HG02943 (cell line): ENCODE measurements at regions not wholly inside any gene's neighbourhood (a gene's known extent, or its start where the extent isn't known, plus 50 kb on each side); places are given as distances from the start of the nearest gene placed in this dataset.
"Not testable (repeated sequence)": the region's sequence is repeated elsewhere in the genome, so short reads cannot be mapped to it uniquely, and the experiment has no call there.

ENCODE experiments used
- ATAC-seq: cut with Tn5 transposase; IDR thresholded peaks from one replicate; pipeline ENCODE4 v1.9.1; 2021; ENCODE audit warnings: mild to moderate bottlenecking, low read depth, moderate library complexity; ENCODE audit not compliant: unreplicated experiment

DNA sequence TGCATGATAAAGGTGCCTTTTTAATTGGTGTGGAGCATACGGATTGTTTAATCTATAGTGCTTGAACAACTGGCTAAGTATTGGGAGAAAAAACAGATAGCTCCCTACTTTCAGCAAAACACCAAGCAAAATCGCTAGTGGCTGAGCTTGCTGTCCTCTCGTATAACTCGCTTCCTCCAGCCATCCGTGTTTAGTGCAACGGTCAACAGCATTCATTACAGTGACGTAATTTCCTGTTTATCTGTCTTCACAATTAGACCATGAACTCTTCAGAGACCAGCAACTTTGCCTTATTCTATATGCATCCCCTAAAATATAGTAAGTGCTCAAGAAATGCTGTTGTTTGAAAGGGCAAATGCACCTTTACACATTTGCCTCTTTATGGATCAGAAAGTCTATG lies 511.9 kb downstream of the HAPSTR1 start:
- ATAC-seq = no peak

DNA sequence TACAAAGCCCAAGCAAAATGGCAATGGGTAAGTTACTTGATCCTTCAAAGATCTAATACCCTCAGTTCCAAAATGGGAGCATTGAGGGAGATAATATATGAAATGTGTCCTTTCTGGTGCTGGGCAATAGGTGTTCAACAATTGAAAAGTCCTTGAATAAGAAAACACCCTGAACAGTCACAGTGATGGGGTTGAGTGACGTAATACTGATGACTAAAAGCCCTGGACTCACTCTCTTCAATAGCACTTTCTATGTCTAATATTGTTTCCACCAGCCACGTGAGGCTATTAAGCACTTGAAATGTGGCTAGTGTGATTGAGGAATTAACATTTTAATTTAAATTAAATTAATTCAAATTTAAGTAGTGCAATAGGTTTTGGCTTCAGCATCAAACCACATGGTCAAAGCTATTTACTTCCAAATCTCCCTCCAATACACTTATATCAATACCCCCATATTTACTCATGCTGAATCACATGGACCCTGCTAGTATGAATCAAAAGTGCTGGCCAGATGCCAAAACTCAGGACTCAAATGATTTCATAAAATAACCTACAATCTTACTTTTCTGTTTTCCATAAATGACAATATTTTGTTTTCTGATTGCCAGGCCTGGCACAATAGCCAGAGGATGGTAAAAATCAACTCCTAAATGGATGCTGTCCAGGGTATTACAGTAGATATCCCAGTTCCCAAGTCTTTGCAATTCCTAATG lies 516.2 kb downstream of the HAPSTR1 start:
- ATAC-seq = no peak

DNA sequence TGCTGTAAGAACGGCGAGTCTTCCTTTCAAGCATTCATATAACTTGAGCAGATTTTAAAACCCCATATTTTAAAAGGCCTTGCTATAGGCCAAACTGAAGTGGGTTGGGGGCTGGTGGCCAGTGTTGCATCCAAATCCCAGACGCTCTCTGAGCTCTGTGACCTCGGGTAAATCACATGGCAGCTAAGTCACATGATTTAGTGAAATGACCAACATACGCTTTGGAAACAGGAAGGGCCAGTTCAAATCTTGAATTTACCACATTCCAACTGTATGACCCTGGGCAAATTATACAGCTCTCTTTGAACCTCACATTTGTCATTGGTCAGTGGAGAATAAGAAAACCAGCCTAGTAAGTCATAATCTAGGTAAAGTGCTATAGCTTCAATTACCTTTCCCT lies 519.3 kb downstream of the HAPSTR1 start:
- ATAC-seq = no peak

DNA sequence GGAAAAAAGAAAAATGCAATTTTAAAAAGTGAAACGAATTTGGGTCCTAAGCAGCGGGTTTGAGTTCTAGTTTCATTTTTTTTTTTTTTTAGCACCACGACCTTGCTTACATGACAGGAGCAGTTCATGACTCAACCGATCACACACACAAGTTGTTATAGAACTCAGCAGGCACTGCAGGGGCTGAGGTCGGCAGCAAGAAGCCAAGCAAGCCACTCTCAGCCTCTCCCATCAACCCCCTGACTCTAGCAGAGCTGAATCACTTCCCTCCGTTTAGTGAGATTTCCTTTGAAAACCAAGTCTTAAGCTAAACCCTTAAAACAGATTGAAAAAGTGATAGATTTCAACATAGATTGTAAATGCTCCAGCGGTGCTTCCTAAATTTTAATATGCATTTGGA lies 520.8 kb downstream of the HAPSTR1 start:
- ATAC-seq = no peak

DNA sequence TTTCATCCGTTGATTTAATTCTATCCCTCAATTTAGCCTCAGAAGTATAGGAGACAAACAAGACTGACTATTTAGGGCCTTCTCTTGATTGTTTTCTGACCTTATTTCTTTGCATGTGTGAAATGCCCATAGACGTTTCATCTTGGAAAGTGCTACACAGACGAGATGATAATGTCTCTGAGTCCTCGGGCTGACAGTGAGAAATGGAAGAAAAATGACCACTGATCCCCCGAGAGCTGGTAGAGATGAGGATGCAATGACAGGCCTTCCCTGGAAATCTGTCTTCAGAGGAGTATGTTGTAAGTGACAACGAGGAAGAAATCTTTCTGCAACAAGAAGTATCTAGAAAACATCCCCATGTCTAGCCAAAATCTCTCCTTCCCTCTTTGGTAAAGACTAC lies 522.9 kb downstream of the HAPSTR1 start:
- no peak for ATAC-seq

DNA sequence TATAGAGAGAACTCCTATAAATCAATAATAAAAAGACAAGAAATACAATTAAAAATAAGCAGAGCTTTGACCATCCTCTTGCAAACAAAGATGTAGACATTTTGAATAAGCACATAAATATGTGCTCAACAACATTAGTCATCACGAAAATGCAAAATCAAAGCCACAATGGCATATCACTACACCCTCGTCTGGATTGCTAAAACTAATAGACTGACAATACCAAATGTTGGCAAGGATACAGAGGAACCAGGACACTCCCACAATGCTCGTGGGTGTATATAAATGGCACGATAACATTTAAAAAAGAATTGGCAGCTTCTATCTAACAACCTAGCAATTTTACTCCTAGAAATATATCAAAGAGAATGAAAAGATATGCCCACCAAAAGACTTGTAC lies 530.8 kb downstream of the HAPSTR1 start:
- ATAC-seq = no peak

DNA sequence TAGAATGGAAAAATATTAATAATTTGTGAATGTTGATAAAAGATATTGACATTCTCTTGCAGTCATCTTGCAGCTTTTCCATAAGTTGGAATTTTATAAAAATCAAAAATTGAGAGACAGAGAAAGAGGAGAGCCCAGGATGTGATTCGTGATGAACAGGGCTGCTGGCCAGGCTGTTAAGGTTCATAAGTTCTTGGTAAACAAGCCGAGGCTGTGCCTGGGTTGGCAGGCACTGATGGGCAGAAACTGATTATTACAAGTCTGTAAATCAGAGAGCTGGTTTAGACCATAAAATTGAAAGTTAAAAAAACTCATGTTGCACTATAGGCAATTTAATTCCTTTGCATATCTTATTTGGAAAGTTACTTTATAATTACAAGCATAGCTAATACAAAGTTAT lies 533.7 kb downstream of the HAPSTR1 start:
- ATAC-seq = no peak

DNA sequence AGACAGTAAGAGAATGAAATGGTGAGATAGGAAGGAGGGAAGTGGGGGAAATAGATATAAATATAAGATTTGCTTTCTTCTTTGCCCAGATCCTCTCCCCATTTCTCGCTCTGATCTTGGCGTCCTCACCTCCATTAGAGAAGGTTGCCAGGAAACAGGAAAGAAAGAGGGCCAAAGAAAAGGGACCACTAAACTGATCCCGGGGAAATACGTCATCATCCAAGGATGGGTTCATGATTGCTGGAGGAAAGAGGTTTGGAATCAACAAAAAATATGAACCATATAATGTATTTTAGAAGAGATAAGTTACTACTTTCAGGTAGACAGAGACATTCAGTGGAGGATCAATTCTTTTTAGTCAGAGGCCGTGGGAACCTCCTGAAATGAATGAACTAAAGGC lies 536.0 kb downstream of the HAPSTR1 start:
- no peak for ATAC-seq

DNA sequence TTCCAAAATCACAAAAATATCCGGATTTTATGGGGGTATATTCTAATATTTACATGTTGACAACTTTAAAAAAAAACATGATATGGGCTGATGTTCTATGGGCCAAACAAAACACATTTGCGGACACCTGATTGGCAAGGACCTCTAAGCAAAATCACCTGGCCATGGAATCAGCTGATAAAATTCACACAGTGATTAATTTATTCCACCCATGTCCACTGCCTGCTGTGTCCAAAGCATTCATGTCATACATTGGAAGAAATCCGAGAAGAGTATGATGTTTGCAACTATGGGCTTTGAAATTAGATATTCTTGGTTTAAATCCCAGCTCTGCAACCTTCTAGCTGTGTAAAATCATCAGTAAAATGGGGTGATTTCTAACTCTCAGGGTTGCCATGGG lies 538.7 kb downstream of the HAPSTR1 start:
- ATAC-seq = no peak

DNA sequence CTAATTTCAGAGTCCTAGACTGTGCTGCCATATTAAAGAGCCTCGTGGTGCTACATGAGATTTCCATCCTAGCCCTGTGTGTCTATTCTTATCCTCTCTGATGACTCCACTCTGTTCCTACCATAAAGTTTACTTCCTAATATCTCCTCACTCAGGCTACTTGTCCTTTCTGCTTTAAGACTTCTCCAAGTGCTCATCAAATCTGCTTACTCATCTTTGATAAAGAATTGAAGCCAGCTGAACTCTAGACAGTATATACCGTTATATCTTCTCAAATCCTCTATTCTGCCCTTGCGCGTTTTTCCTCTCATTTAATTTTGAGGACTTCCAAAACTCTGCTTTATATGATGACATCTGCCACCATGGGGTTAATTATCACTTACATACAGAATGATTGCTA lies 539.5 kb downstream of the HAPSTR1 start:
- ATAC-seq = no peak

DNA sequence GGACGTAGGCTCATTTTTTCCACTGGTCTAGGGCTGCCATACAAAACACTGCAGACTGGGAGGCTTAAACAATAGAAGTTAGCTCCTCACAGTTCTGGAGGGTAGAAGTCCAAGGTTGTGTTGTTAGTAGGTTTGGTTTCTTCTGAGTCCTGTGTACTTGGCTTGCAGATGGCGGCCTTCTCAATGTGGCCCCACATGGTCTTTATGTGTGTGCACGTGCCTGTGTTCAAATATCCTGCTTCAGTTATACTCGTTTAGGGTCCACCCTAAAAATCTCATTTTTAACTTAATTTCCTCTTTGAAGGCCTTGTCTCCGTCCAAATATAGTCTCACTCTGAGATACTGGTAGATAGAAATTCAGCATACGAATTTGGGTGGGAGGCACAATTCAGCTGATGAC lies 542.4 kb downstream of the HAPSTR1 start:
- ATAC-seq = no peak

DNA sequence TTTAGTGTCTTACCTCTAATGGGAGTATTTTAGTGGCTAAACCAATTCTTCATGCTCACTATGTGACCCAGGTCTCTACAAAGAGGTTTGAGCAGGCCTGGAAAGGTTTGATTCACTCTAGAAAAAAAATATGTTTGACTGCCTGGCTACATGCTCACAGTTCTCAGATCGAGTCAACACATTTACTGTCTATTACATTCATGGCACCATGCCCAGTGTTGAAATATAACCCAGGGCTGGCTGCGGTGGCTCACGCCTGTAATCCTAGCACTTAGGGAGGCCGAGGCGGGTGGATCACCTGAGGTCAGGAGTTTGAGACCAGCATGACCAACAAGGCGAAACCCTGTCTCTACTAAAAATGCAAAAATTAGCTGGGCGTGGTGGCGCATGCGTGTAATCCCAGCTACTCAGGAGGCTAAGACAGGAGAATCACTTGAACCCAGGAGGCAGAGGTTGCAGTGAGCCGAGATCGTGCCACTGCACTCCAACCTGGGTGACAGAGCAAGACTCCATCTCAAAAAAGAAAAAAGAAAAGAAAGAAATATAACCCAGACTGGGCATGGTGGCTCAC lies 543.8 kb downstream of the HAPSTR1 start:
- not testable (repeated sequence) for ATAC-seq

DNA sequence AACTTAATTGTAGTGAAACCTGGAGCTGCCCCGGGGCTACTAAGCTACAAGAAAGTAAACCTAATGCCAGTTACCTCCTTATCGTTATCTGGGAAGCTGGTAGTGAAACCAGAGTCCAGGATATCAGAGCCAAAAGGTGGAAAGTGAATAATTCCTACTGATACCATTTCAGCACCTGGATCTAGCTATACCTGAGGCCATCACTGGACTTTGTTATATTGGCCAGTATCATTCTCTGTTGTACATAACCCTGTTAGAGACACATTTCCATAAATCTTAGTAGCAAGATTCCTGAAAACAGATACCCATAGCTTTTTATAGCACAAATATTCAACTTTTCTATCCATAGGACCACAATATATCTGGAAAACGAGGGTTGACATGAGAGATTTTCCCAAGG lies 538.0 kb downstream of the GRIN2A start:
- ATAC-seq = no peak

DNA sequence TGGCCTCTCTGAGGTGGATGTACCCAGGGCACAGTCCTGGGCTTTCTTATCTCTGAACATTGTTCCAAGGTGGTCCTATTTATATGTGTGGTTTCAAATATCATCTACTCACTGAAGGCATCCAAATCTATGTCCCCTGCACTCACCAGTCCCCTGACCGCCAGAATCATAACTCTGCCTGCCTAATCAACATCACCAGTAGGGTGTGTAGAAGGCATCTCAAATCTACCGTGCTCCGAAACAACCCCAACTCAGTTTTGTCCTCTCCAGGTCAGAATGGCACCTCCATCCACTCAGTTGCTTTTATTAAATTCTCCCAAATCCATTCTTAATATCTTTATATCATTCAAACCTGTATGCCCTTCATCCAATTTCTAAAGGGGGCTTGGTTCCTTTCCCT lies 536.3 kb downstream of the GRIN2A start:
- no peak for ATAC-seq

DNA sequence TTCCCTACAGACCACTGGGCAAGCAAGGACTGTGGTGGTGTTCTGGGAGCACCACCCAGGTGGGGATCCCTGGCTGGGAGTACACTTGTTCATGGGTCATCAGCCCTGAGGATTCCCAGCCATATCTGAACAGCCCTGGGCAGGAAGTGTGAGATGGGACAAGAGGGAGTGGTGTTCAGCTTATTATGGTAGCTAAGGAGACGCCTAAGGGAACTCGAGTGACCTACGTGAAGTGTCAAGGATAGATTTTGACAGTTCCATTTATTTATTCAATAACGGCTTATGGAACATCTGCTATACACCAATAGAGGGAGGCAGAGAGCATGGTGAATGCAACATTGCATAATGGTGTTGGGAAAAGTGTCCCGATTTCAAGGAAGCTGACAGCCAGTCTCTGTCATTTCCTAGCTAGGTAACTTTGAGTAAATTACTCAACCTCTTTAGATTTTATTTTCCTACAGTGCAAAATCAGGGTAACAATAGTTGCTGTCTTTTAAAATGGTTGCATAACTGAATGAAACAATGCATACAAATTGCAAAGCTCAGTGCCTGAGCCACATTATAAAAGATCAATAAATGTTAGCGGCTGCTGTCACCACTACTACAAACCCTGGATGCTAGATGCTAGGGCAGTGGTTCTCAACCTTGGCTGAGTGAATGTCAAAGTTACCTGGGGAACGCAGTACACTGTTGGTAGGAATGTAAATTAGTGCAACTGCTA lies 534.1 kb downstream of the GRIN2A start:
- ATAC-seq = no peak

DNA sequence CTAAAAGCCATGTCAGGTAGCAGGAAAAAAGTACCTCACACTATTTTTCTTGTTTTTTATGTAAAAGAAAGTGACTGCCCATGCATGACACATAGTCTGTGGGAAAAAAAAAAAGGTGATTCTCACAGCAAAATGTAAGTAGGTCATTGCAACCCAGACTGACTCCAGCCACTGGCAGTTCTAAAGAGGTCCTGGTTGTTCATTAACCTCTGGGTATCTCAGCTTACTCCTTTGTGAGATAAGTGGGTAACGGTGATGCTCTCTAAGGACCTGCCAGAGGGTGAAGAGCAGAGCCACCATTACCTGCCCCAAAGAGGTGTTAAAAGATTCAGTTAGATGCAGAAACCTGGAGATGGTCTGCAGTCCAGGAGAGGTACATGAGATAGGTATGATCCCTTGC lies 531.9 kb downstream of the GRIN2A start:
- ATAC-seq = no peak

DNA sequence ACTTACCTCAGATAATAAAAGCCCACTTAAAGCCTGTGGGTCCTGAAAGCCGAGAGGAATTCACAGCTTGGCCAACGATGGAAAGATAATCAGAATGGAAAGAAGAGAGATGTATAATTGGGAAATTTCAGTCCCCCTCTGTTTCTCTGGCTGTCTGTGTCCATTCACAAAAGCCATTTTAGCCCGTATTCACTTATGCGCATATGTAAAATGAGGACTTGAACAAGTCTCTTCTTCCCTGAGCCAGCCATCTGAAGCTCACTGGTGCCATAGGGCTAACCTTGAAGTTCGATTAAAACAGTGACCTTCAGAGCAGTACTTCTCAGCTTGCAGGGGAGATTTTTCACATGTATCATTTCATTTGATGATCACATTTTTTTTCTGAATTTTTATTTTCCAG lies 527.2 kb downstream of the GRIN2A start:
- no peak for ATAC-seq

DNA sequence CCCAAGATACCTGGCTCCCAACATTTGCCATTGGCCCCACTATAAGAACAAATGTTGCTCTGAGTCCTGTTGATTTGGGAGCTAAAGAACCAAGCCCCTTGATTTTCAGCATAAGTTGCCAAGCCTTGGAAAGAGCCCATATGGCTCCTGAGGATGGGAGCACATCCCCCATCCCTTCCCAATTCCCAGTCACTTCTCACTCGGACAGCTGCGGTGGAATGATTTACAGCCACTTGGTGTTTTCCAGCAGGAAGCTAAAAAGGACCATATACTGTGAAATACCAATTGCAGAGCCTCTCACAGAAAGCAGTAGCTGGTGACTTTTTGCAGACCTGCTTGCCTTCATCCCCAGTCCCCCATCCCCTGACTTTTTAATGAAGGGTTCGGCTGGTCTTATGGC lies 524.6 kb downstream of the GRIN2A start:
- no peak for ATAC-seq

DNA sequence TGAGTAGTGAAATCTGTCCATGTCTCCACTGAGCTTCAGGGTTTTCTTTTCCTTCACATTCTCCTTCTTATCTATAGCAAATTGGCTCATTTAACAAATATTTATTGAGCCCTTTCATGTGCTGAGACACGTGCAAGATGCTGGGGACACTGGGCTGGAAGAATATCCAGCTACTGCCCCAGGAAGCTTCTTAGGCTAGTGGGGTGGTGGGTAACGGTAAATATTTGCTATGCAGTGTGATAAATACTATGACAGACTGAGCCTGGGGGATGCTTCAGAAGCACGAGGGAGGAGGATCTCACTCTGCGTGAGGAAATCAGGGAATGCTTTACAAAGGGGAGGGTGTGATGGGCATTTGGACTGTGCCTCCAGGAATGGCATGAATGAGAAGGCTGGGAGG lies 524.1 kb downstream of the GRIN2A start:
- ATAC-seq = no peak

DNA sequence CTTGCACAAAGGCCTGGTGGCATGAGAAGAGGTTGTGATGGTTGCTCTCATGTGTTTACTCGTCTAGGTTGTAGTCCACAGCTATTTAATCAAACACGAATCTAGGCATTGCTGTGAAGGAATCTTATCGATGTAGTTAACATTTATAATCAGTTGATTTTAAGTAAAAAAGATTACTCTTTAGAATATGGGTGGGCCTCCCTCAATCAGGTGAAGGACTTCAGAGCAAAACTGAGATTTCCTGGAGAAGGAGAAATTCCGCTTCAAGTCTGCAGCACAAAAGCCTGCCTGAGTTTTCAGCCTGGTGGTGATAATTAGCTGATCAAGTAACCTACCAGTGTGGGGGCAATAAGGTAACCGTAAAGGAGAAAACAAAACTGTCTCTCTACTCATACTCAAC lies 523.6 kb downstream of the GRIN2A start:
- no peak for ATAC-seq

DNA sequence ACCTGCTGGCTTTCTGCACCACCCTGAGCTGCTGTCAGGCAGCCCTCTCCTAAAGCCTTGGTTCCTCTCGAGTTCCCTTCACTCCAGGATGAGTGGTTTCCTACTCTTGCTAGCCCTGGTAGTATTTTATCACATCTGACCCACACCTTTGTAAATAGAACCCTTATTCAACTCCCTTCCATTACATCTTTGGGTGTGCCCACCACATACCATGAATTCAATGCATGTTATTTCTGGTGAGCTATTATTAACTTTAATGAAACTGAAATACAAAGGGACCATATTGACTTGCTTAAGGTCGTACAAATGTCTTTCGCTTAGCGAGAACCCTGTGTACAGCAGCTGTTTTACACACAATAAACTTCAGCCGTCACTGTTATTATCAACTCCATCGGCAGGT lies 521.3 kb downstream of the GRIN2A start:
- no peak for ATAC-seq
